HCT116 (cell line): ENCODE measurements at regions not wholly inside any gene's neighbourhood (a gene's known extent, or its start where the extent isn't known, plus 50 kb on each side); places are given as distances from the start of the nearest gene placed in this dataset.

Experiments used
- ATAC-seq: fragments of 200-7000 bp; cut with Tn5 transposase; 2 replicates; pipeline ENCODE4 v1.9.1; 2020; ENCODE audit warnings: mild to moderate bottlenecking, moderate library complexity
- BruUV-seq: library from RNA; stranded (reverse); fragments of 400-500 nt; replicated peaks from 2 replicates; lab custom pipeline; 2021; lab: Mats Ljungman, UMichigan
- CTCF ChIA-PET: fragments of 300-600 bp; sonication (Branson Sonifier 250); formaldehyde crosslinking; loops from one replicate; lab custom pipeline; 2021; ENCODE audit warnings: antibody characterized with exemption; lab: Charles Lee
- POLR2A ChIA-PET: fragments of 300-600, 350-600 bp; sonication (Branson Sonifier 250); formaldehyde crosslinking; loops from one replicate; lab custom pipeline; 2021; ENCODE audit warnings: antibody characterized with exemption; lab: Charles Lee
- RAD21 ChIA-PET, 2 experiments: fragments of 300-600 bp; sonication (Branson Sonifier 250); formaldehyde crosslinking; loops; one replicate each; lab custom pipeline; 2023; ENCODE audit warnings: low total read pairs in 2 of 2; ENCODE audit not compliant: uncharacterized antibody in 2 of 2, unreplicated experiment in 2 of 2, low non-redundant PET in 1 of 2; lab: Charles Lee
- DNase-seq: peaks from one replicate; pipeline ENCODE4 v3.0.0-alpha.2; 2010; ENCODE audit warnings: low read depth, low spot score
- H2AFZ ChIP-seq: fragments of 200-600 bp; shearing (Covaris generic), sonication (generic); 2 replicates; pipeline ENCODE4 v1.6.1; 2017; ENCODE audit warnings: low read depth, mixed run types, mixed read lengths, antibody characterized with exemption, low read length; ENCODE audit not compliant: poor library complexity, severe bottlenecking
- H3K27ac ChIP-seq: 2 replicates; pipeline ENCODE4 v1.5.1; 2012; ENCODE audit warnings: low read depth, low read length
- H3K27me3 ChIP-seq: fragments of 200-600 bp; sonication (generic); 2 replicates; pipeline ENCODE4 v1.6.1; 2016; ENCODE audit warnings: mixed run types, low read length, mixed read lengths; ENCODE audit not compliant: insufficient read depth
- H3K36me3 ChIP-seq, 2 experiments: fragments of 200-500 bp in 1 of 2; fragments of 200-600 bp in 1 of 2; sonication (Bioruptor generic) in 1 of 2; sonication (generic) in 1 of 2; 2 replicates each; pipeline versions ENCODE4 v1.5.1 to v1.6.1; 2014 to 2016; ENCODE audit warnings: low read length in 2 of 2, inconsistent platforms in 1 of 2, mixed read lengths in 1 of 2, mixed run types in 1 of 2; ENCODE audit not compliant: insufficient read depth in 2 of 2, control insufficient read depth in 1 of 2
- H3K4me1 ChIP-seq, 2 experiments: fragments of 200-600 bp in 1 of 2; sonication (generic) in 1 of 2; 2 replicates each; pipeline versions ENCODE4 v1.5.1 to v1.6.1; 2012 to 2017; ENCODE audit warnings: low read length in 2 of 2, inconsistent platforms in 1 of 2, mild to moderate bottlenecking in 1 of 2, mixed read lengths in 1 of 2, mixed run types in 1 of 2, moderate library complexity in 1 of 2; ENCODE audit not compliant: insufficient read depth in 2 of 2, control insufficient read depth in 1 of 2
- H3K4me2 ChIP-seq: fragments of 200-600 bp; sonication (generic); 2 replicates; pipeline ENCODE4 v1.6.1; 2017; ENCODE audit warnings: mixed run types, low read length, mixed read lengths
- H3K4me3 ChIP-seq, 2 experiments: fragments of 200-600 bp in 1 of 2; sonication (generic) in 1 of 2; replicated peaks in 1 of 2; 2 replicates each; pipeline ENCODE4 v1.5.1; 2011 to 2016; ENCODE audit warnings: low read length in 2 of 2, control low read depth in 1 of 2, low read depth in 1 of 2, mild to moderate bottlenecking in 1 of 2, mixed read lengths in 1 of 2, mixed run types in 1 of 2
- H3K79me2 ChIP-seq: fragments of 200-600 bp; sonication (generic); 2 replicates; pipeline ENCODE4 v1.6.1; 2017; ENCODE audit warnings: mild to moderate bottlenecking, mixed run types, low read length, moderate library complexity, mixed read lengths; ENCODE audit not compliant: insufficient read depth
- H3K9ac ChIP-seq: fragments of 200-600 bp; sonication (generic); 2 replicates; pipeline ENCODE4 v1.6.1; 2016; ENCODE audit warnings: low read length, mixed read lengths
- H3K9me2 ChIP-seq: fragments of 200-600 bp; sonication (generic), shearing (Covaris generic); 2 replicates; pipeline ENCODE4 v1.6.1; 2017; ENCODE audit warnings: mixed run types, mild to moderate bottlenecking, moderate library complexity; ENCODE audit not compliant: insufficient read depth
- H3K9me3 ChIP-seq, 2 experiments: fragments of 200-500 bp in 1 of 2; fragments of 200-600 bp in 1 of 2; sonication (Bioruptor generic) in 1 of 2; sonication (generic) in 1 of 2; 2 replicates each; pipeline ENCODE4 v1.6.1; 2014 to 2017; ENCODE audit warnings: low read length in 2 of 2, mixed read lengths in 2 of 2, inconsistent platforms in 1 of 2, low read depth in 1 of 2, mild to moderate bottlenecking in 1 of 2, mixed run types in 1 of 2, moderate library complexity in 1 of 2; ENCODE audit not compliant: control insufficient read depth in 1 of 2, insufficient read depth in 1 of 2
- H4K20me1 ChIP-seq: fragments of 200-600 bp; sonication (generic), shearing (Covaris generic); 2 replicates; pipeline ENCODE4 v1.6.1; 2017; ENCODE audit warnings: mixed run types, mild to moderate bottlenecking, moderate library complexity; ENCODE audit not compliant: insufficient read depth
- CTCF ChIP-seq, 3 experiments: fragments of 200-600 bp in 1 of 3; sonication (generic) in 1 of 3; IDR thresholded peaks in 2 of 3; conservative IDR thresholded peaks in 1 of 3; 2 replicates each; pipeline ENCODE4 v1.5.1; 2012 to 2017; ENCODE audit warnings: low read depth in 2 of 3, low read length in 2 of 3, antibody characterized with exemption in 1 of 3, borderline replicate concordance in 1 of 3, control low read depth in 1 of 3, mild to moderate bottlenecking in 1 of 3, mixed read lengths in 1 of 3, mixed run types in 1 of 3, moderate library complexity in 1 of 3; ENCODE audit not compliant: insufficient read depth in 1 of 3
- EZH2phosphoT487 ChIP-seq: fragments of 200-600 bp; IDR thresholded peaks from 2 replicates; pipeline ENCODE4 v1.6.1; 2018; ENCODE audit warnings: antibody characterized with exemption, borderline replicate concordance
- POLR2A ChIP-seq: IDR thresholded peaks from 2 replicates; pipeline ENCODE4 v1.7.0; 2011; ENCODE audit warnings: borderline replicate concordance; ENCODE audit not compliant: insufficient read depth, insufficient read length; ENCODE audit errors: extremely low read depth
- RAD21 ChIP-seq: IDR thresholded peaks from 2 replicates; pipeline ENCODE4 v1.6.1; 2012; ENCODE audit warnings: low read depth, mild to moderate bottlenecking
- REST ChIP-seq: IDR thresholded peaks from 2 replicates; pipeline ENCODE4 v1.6.1; 2012; ENCODE audit warnings: low read depth
- TCF7L2 ChIP-seq: IDR thresholded peaks from 2 replicates; pipeline ENCODE4 v1.7.0; 2011; ENCODE audit warnings: borderline replicate concordance, inconsistent platforms; ENCODE audit not compliant: insufficient read depth, insufficient read length; ENCODE audit errors: extremely low read depth
- YY1 ChIP-seq: IDR thresholded peaks from 2 replicates; pipeline ENCODE4 v1.6.1; 2011; ENCODE audit warnings: low read length, low read depth, moderate library complexity, mild to moderate bottlenecking; ENCODE audit not compliant: insufficient replicate concordance; ENCODE audit errors: extremely low read depth
- intact Hi-C: fragments of 100-400 bp; cut with micrococcal nuclease; formaldehyde crosslinking; loops from 2 replicates; pipeline ENCODE4 v1.10.0; 2022

DNA sequence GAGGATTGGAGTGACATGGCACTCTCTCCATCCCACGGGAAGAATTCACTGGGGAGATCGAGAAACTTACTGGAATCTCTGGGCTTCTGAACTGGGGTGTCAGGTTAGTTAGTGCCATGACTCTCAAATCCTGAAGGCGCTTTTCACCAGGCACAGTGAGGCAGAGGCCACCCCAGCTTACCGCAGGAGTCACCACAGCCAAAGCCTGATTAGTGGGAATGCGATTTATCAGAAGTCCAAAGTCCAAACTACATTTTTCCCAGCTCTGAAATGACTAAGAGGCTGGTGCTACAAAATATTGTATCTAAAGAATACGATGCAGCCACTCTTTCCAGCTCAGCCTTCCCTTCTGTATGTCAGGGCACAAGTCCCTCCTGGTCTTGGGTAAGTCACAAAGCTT is 334.8 kb upstream of the SHH start:
- Histone ChIP-seq H3K4me2 (no peak overlapping the region), H4K20me1 (no peaks in the 10 kb centered on the region), H3K79me2 (no peaks in the 10 kb centered on the region), H3K36me3 (no peaks in the 10 kb centered on the region), H3K27ac (no peak overlapping the region), H3K9me2 (no peaks in the 10 kb centered on the region), H3K9me3 (no peaks in the 10 kb centered on the region), H3K4me3 (no peak overlapping the region), H3K27me3 (no peaks in the 10 kb centered on the region), H3K4me1 (peaks cover 0 to 7% of the 10 kb centered on the region in 2 experiments; a peak in 2 of 4 replicates), H2AFZ (no peak overlapping the region), H3K9ac (no peak overlapping the region)
- RAD21 ChIA-PET = no interaction called here
- BruUV-seq = no TSS peak
- POLR2A ChIA-PET = no interaction called here
- CTCF ChIA-PET = interaction anchor here (2.5 kb wide), 1 partner anchor 10 kb away, joined by 11 read pairs; no protein-coding TSS in a partner anchor
- DNase-seq (no peak), ATAC-seq (no peak)
- intact Hi-C loops = no loop called here
- no peak for TF ChIP-seq CTCF (IDR thresholded peaks at IDR 0.05 in 2 of 3, conservative IDR thresholded peaks at IDR 0.05 in 1 of 3; ENCODE audit: borderline replicate concordance in 1 of 3, insufficient read depth in 1 of 3, low read depth in 2 of 3, low read length in 2 of 3)
- TF ChIP-seq POLR2A = no peak
- no peak for TF ChIP-seq YY1
- no peak for TF ChIP-seq TCF7L2
- no peak for TF ChIP-seq REST
- TF ChIP-seq RAD21 = no peak
- TF ChIP-seq EZH2phosphoT487 = no peak
